ENCODE measurements at regions not wholly inside any gene's neighbourhood (a gene's known extent, or its start where the extent isn't known, plus 50 kb on each side); places are given as distances from the start of the nearest gene placed in this dataset.
"Not testable (repeated sequence)": the region's sequence is repeated elsewhere in the genome, so short reads cannot be mapped to it uniquely, and the experiment has no call there.

DNA sequence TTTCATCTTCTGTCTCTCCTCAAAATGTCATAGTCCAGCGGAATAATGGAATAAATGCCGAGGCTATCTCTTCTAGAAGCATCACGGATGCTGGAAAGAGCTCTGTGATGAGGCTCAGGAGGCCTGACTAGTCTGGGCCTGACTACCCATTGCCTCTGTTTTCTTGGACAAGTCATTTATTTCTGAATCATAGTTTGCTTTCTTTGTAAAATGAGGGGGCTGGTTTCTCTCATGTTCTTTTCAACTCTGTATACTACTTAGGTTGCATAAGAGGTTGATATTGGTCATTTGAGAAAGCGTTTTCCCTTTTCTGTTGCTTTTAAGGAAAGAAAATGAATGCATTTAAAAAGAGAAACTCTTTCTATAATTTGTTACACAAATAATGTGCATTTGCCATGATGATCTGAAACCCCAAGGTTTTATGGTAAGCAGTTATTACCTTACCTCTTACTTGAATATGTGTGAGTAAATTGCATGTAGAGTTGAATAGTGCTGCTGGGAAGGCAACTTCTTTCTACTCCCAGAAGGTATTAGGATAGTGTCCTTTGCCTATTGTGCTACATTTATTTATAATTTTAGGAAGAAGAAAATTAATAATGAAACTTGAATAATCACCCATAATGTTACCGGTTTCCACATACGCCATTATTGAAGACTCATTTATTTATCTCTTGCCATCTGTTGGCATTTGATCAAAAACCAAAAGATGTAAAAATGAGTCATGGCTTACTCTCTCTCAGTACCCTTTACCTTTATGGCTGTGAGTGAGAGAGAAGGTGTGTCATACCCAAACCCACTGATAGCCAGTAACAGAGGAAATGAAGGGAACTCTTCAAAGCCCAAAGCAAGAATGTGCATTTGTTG is 179.1 kb downstream of the FASLG start:
- DNase-seq (ENCODE audit: low spot score) = no peak

DNA sequence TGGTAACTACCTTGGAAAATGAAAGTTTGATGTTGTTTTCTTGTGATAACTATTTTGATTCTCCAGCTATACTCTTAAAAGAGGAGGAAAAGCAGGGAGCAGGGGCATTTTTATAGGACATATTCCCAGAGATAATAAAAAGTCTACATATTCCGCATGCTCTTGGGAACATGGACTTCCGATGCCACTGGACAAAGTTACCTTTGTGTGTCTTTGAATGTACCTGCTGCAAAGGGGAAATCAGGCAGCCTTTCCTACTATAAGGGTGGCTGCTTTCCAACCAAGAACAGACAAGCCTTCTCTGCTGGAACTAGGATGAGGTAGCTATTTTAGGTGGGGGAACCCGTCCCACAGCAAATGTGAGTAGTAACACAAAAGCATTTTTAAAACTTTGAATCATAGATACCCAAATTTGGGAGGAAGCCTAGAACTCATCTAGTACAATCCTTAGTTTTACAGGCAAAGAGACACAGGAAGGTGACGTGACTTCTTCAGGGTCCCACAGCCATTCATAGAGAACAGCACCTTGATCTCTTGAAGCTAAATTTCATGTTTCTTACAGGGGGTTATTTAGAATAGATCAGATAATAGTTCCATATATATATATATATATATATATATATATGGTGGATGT is 179.9 kb downstream of the FASLG start:
- no peak for DNase-seq (ENCODE audit: low spot score)

DNA sequence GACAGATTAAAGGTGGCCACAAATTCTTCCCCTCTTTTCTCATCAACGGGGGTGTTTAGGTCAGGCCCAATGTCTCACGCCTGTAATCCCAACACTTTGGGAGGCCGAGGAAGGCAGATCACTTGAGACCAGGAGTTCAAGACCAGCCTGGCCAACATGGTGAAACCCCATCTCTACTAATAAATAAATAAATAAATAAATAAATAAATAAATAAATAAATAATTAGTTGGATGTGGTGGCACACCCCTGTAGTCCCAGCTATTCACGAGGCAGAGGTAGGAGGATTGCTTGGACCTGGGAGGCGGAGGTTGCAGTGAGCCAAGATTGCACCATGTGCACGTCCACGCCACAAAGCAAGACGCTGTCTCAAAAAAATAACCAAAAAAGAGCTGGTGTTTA is 180.7 kb downstream of the FASLG start:
- not testable (repeated sequence) for DNase-seq (ENCODE audit: low spot score)

DNA sequence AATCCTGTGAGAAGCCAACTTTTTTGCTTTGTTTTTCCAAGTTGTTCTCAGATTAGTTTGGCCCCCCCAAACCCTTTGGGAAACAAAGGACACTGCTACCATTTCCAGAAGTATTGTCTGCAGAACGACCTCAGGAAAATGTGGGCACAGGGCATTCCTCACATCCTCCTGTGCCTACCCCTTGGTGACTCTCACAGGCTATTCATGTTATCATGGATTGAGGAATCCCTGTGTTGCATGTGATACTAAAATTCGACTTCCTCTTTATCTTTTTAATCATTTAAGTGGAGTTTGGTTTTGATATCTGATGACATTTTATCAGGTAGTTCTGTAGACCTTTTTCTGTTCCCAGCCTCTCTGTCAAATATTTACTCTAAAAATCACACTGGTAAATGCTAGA is 184.5 kb downstream of the FASLG start:
- DNase-seq (ENCODE audit: low spot score) = no peak

DNA sequence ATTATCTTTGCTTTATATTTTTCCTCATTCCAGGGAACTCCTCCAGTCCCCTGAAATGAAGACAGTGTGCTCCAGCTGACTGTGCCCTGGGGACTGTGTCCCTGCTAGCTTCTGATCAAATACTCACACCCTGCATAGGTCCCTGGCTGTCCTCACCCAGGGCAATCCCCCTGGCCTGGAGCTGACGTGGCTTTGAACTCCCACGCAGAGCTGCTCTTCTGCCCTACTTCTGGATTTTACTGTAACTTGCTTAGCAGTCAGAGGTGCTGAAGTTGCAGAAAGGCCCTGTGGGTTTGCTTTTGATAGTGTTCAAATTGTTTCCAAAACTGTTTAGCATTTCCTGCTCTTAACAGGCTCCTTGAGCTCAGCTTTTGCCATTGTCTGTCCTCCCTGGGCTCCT is 186.5 kb downstream of the FASLG start:
- no peak for DNase-seq (ENCODE audit: low spot score)

DNA sequence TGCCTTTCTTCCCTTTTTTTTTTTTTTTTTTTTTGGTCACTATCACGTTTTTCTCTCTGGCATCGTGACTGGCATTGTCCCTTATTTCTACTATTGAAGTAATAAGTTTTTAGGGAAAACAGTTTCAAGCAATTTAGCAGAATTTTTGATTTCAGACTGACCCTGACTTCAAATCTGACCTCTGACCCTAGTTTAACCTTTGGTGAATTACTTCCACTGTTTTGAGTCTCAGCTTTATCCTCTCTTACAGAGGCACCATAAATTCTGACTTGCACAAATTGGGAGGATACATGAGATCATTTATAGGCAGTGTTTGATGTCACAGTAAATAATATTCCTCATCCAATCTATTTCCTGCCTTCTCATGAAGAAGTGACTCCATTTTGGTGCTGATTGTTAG is 187.0 kb downstream of the FASLG start:
- DNase-seq (ENCODE audit: low spot score) = no peak

DNA sequence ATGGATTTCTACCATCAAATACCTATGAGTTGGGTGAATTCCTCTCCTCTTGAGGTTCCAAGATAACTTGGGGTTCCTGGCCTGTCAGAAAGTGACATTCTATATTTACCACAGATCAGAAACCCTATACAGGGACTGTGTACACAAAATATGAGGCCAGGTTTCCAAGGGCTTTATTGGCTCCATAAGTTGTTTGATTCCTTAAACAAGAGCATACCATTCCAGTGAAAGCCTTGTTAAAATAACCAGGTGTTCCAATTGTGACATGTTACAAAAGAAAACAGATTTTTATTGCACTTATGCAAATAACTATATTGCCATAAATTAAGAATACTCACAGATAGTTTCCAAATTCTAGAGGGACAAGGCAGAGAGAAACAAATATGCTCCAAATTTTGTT is 188.9 kb downstream of the FASLG start:
- DNase-seq (ENCODE audit: low spot score) = not testable (repeated sequence)

DNA sequence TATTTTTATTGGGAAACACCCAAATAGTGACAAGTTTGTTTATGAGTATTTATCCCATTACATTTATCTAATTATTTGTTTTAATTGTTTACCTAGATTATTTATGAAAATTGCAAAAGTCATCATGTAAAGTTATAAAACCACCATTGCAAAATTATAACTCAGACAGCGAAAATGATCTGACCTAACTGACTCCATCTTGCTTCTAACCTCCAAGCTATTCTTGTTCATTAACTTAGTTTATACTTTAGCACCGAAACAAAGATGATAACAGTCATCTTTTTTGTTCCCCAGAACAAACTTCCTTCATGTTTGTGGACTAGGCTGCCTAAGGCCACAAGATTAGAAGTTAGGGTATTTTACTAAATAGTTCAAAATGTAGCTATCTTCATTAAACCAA is 190.8 kb downstream of the FASLG start:
- no peak for DNase-seq (ENCODE audit: low spot score)

DNA sequence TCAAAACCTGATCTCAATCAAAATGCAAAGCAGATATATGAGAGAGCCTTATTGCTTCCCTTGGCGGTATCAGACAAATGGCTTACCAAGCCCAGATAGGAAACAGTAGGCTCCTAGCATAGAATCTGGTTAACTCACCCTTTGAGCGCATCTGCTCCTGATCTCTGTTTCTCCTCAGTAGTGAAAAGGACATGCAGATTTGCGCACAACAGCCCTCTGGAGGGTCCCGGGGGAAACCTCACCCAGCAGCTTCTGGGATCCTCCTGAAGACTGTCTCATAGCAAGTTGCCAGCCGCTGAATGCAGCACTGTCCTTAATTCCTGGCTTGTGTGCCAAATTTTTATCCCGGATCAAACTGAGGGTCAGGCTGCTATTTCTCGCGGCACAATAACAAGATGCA is 192.2 kb downstream of the FASLG start:
- no peak for DNase-seq (ENCODE audit: low spot score)

DNA sequence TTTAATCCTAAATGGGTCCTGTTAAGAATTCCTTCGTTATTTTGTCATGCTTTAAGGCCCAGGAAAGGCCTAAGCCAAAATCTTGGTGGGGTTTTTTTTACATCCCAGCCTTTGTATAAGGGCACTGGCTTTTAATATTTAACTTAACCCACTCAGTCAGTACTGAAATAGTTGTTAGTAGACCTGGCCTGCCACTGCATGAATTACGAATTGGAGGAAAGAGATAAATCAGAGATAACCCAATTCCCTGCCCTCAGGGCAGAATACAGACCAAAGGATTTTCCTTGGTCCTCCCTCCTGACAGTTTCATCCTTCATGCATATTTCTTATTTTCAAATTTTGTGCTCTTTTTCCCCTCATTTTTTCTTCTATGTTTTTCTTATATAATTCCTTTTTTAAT is 193.0 kb downstream of the FASLG start:
- DNase-seq (ENCODE audit: low spot score) = no peak

DNA sequence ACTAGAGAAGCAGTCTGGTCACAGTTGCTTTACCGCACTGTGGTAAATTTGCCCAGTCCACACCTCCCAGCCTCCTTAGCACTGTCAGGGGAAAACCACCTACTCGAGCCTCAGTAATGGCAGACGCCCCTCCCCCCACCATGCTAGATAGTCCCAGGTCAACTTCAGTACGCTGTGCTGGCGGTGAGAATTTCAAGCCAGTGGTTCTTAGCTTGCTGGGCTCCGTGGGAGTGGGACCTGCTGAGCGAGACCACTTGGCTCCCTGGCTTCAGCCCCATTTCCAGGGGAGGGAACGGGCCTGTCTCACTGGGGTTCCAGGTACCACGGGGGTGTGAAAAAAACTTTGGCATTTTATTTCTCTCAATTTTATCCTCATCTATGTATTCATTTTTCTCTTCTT is 194.8 kb downstream of the TNFSF18 start:
- DNase-seq (ENCODE audit: low spot score) = not testable (repeated sequence)

DNA sequence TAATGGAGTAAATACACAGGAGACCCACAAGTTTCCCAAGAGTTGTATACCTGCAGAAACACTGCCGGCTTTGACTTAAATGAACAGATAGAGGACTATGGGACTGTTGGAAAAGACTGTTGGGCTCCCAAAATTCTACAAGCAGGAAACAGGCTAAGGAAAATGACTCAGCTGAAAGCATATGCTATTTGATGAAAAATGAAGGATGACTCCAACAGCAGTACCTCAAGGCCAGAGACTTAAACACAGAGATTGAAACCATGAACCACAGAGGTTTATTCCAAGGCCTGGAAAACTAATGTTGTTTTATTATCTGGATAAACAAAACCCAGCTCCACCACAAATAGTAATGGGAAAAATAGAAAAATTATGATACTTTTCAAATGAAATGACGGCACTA is 187.7 kb downstream of the TNFSF18 start:
- no peak for DNase-seq (ENCODE audit: low spot score)

DNA sequence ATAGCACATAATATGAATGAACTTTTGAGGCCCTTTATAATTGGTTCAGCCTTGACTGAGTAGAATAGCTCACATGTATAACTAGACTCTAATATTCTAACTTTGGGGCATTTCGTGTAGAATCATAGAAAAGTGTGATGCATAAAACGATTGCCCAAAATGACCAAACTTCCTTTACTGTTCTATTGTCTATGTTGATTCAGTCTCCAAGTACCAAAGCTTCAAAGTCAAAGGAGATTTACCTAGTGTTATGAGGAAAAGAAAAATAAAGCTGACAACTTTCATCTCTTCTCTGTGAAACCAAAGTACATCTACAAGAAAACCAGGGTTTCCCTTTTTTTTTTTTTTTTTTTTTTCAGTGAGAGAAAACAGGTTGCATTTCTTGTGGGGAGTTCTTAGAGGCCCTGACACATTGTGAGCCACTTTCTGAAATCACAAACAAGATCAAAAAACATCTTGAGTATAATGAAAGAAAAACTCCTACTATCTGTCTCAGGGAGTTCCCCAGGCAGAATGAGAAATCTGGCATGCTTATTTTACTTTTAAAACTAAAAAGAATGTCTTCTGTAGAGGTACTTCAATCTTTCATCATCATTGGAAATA is 183.4 kb downstream of the TNFSF18 start:
- no peak for DNase-seq (ENCODE audit: low spot score)

DNA sequence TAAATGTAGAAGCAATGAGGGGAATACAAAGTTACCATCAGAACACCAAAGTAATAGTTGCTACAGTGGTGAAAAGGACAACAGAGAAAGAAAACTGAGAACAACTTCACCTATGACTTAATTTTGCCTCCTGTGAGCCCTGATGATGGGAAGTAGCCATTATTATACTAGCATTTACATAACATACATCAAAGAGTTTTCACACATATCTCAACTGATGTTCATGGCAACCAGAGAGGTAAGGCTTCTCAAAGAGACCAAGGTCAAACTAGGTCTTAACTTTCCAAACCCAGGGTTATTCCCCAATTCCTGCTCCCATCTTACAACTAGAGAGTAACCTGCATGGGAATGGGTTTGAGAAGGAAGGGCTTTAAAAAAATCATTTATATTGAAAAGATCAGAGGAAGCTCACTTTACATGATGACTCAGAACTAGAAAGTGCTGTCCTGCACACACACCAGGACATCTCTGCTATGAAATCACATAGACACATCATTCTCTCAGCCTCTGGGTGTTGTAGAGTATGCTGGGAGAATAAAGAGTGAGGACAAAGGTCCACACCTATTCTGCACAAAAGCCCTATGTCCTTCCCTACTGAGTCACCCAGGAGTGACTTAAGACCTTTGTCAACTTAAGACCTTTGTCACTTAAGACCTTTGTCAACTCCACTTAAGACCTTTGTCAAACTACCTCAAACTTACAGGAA is 179.7 kb downstream of the TNFSF18 start:
- no peak for DNase-seq (ENCODE audit: low spot score)

DNA sequence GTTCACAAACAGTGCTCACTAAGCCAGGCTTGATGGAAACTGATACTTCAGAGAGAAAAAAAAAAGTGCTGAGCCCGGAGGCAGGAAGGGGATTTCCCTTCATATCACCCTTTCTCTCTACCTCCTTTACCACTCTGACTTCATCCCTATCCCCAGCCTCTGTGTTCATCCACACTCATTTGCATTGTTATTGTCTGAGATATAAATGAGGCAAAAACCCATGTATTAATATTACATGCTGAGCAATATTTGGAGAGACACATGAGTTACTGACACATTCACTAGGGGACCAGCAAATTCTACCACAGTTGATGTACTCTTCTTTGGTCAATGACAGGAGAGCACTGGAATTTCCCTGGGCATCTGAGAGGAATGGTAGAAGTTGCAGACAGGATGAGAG is 175.8 kb downstream of the TNFSF18 start:
- DNase-seq (ENCODE audit: low spot score) = no peak

DNA sequence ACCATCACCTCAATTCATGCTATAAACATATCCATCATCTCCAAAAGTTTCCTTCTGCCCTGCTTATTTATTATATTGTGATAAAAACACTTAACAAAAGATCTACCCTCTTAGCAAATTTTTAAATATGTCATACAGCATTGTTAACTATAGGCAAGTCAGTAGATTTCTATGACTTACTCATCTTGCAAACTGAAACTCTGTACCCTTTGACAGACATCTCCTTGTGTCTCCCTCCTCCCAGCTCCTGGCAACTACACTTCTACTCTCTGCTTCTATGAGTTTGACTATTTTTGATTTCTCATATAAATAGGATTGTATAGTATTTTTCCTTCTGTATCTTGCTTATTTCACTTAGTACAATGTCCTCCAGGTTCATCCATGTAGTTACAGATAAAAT is 174.8 kb downstream of the TNFSF18 start:
- no peak for DNase-seq (ENCODE audit: low spot score)

DNA sequence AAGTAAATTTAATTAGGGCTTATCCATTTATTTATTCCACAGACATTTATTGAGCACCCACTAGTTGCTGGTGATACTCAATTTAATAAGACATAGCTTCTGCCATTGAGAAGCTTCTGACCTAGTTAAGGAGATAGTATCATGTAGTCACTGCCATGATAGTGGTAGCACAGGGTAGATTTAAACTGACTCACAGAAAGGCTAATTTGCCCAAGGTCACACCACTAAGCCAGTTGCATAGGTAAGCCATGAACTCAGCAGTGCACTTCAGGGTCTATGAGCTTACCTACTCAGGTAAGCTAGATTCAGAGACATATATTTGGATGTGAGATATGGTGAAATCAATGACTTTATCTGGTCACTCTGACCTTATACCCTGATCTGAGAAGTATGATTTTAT is 168.4 kb downstream of the TNFSF18 start:
- no peak for DNase-seq (ENCODE audit: low spot score)

DNA sequence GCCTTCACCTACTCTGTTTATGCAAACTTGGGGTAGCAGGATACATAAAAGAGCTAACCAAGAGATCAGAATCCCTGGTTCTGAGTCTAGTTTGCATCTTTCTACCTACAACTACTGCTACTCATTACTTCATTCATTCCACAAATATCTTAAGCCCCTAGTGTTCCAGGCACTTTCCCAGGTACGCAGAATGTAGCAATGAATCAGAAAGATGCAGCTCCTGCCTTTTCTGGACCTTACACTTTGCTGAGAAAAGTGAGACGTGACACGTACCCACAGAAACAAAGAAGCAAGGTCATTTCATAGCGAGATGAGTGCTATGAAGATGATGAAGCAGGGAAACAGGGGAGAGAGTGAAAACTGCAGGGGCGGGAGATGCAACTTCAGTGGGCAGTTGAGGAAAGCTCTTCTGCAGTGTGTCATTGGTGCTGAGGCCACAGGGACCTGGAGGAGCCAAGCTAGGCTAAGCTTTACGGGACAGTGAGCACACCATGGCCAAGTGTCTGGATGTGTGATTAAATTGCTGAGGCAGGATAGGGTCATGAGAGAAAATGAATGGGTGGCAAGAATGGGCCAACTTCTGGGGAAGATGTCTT is 167.9 kb downstream of the TNFSF18 start:
- no peak for DNase-seq (ENCODE audit: low spot score)

DNA sequence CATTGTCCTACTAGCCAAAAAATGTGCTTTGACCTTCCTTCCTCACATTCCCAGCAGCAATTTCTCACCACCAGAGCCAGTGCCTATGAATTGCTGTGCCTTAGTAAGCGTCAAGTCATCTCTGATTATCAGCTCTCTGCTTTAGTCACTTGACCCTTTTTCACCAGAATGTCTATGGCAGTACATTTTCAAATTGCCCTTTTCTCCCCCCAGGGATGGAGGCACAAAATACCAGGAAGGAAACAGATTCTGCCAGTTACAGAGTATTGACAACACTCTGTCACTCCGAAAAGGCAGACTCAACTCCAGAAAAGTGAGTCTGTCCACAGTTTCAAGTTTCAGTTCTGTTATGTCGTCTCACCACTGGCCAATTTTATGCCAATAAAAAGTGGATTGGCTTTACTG is 167.4 kb downstream of the TNFSF18 start:
- DNase-seq (ENCODE audit: low spot score) = no peak

DNA sequence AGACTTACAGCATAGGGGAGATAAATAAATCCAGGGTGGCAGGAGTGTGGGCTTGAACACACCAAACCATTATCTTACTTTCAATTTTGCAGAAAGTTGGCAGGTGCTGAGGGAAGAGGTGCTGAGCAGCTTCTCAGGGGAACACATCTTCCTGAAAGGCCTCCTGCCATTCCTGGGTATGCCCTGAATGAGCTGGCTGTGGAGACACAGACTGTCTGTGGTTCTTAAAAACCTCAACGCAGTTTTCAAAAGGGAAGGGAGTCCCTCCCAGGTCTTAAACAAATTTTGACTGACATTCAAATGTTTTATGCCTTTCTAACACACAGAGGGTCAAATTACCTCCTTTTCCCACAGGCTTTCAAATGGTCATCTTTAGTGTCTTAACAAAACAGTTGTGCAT is 166.9 kb downstream of the TNFSF18 start:
- no peak for DNase-seq (ENCODE audit: low spot score)

DNA sequence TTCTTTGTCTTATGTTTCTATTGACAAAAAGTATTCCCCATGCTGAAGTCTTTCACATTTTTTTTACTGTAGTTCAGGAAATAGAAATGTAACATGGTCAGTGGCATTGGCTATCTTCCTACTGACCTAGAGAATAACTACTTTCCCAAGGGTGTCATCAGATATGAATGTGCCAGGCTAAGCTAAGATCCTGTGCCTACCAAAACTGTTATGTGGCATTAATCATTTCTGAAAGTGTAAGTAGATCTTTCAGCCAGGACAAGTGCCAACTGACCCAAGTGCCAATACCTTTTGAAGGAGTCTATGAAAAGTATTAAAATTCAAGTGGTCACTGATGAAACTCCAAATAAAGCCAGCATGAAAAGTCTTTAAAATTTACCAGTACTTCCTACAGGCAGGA is 165.3 kb downstream of the TNFSF18 start:
- DNase-seq (ENCODE audit: low spot score) = no peak

DNA sequence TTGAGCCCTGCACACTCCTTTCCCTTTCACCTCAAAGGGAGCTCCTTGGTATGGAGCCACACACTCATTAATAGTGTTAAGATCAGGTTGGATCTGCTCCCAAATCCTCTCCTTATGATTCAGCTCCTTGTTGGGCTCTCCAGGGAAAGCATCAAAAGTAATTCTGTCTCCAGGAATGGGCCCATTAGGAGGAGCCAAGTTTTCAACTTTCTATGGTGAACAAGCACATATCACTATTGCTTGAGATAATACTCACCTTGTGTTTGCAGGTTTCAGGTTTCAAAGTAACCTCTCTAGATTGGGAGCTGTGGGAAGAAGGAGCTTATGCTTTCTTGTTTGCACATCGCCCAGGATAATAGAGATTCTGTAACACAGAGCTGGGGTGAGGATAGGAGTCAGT is 164.8 kb downstream of the TNFSF18 start:
- no peak for DNase-seq (ENCODE audit: low spot score)
